ENCODE measurements at regions not wholly inside any gene's neighbourhood (a gene's known extent, or its start where the extent isn't known, plus 50 kb on each side); places are given as distances from the start of the nearest gene placed in this dataset.

DNA sequence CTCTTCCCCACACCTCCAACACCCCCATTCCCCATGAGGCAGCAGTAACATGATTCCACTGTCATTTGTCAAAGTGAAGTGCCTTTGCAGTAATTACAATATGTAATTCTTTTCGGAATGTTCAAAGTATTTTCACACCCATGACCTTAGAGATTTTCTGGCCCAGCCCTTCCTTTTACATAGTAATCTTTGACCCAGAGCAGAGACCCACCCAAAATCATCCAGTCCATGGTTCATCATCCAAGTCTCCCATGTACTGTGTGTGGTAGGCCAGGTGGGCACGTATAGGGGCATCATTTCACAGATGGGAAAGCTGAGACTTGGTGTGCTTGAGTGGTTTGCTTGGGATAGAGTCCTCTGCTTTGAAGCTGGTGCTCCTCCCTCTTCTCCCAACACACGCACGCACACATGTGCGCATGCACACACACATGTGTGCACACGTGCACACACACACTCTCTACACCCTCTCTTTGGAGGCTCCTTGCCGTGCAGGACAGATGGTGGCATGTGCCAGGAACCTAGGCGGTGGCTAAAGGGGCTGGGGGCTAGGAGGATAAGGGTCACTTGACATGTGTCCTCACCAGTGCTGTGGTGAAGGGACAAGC is 284.7 kb upstream of the ROPN1 start:
- no peak for DNase-seq (ENCODE audit: low read depth)
- TF ChIP-seq, protein P1, sequence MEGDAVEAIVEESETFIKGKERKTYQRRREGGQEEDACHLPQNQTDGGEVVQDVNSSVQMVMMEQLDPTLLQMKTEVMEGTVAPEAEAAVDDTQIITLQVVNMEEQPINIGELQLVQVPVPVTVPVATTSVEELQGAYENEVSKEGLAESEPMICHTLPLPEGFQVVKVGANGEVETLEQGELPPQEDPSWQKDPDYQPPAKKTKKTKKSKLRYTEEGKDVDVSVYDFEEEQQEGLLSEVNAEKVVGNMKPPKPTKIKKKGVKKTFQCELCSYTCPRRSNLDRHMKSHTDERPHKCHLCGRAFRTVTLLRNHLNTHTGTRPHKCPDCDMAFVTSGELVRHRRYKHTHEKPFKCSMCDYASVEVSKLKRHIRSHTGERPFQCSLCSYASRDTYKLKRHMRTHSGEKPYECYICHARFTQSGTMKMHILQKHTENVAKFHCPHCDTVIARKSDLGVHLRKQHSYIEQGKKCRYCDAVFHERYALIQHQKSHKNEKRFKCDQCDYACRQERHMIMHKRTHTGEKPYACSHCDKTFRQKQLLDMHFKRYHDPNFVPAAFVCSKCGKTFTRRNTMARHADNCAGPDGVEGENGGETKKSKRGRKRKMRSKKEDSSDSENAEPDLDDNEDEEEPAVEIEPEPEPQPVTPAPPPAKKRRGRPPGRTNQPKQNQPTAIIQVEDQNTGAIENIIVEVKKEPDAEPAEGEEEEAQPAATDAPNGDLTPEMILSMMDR (IDR thresholded peaks at IDR 0.05; ENCODE audit: low read depth, low read length, missing control alignments), result no peak
- no peak overlapping the region for H3K4me3 ChIP-seq (ENCODE audit: low read depth, low read length)

DNA sequence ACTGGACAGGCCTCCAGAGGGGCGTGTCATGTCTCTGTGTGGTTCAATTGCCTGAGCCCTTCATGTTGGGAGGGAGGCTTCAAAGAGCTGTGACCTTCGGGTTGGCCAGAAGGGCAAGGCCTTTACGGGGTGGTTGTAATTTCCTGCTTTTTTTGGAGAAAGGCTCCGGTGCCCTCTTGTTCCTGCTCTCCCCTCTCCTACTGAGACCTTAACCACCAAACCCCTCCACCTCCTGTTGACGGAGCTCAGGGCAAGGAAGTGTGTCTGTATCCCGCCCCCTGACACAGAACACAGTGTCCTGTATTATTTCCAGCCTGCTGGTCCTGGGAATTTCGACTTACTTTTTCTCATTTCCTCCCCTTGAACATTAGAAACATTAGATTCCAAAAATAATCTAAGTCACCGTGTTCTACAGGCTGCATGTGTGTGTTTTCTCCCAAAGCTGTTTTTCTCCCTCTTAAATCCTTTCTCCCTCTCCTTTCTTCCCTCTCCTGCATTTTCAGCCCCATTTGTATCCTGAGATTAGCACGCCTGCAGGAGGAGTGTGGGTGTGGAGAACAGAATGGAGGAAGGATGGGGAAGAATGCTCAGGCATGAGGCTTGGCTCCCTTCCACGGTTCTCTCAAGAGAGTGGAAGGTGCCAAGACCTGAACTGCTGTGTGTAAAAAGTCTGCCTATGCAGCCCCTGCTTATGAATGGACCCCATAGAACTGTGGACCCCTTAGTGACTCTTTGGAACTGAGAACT is 285.4 kb upstream of the ROPN1 start:
- H3K4me3 ChIP-seq (ENCODE audit: low read depth, low read length), result no peak overlapping the region
- DNase-seq (ENCODE audit: low read depth), result no peak
- TF ChIP-seq, protein P1 (IDR thresholded peaks at IDR 0.05; ENCODE audit: low read depth, low read length, missing control alignments), result no peak

DNA sequence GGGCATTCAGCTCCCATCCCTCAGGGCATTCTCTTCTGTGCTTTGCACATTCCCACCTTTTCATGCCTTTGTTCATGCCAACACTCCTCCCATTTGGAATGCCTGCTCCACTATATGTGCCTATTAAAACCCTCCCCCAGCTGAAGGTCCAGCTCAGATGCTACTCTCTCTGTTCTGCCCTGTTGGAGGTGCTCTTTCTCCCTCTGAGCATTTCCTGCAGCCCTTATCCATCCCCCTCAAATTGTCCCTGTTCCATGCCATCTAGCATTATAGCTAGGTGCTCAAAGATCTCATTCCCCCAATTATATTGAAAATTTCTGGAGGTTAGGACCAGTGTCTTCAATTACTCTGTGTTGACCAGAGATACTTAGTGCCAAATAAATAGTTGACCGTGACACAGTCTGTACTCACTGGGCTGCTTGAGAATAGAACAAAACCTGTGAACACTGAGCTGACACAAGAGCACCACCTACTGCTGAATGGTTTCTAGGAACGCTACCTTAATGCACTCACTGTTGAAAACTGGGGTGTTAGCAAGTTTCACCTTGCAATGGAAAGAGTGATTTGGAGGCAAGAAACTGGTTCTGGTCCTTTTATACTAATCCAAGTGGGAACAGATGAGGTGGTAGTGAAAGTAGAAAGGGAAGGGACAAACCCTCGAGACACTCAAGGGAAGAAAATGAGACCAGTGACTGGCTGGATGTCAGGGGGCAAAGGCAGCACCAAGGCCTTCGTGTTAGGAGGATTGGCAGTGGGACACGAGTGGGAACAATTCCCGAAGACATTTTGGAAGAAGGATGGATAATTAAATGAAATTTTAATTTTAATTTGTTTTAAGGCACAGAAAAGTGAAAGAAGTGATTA is 289.8 kb upstream of the ROPN1 start:
- no peak for DNase-seq (ENCODE audit: low read depth)
- H3K4me3 ChIP-seq (ENCODE audit: low read depth, low read length), result no peak overlapping the region
- TF ChIP-seq, protein P1 (IDR thresholded peaks at IDR 0.05; ENCODE audit: low read depth, low read length, missing control alignments), result peak; percentile 55

DNA sequence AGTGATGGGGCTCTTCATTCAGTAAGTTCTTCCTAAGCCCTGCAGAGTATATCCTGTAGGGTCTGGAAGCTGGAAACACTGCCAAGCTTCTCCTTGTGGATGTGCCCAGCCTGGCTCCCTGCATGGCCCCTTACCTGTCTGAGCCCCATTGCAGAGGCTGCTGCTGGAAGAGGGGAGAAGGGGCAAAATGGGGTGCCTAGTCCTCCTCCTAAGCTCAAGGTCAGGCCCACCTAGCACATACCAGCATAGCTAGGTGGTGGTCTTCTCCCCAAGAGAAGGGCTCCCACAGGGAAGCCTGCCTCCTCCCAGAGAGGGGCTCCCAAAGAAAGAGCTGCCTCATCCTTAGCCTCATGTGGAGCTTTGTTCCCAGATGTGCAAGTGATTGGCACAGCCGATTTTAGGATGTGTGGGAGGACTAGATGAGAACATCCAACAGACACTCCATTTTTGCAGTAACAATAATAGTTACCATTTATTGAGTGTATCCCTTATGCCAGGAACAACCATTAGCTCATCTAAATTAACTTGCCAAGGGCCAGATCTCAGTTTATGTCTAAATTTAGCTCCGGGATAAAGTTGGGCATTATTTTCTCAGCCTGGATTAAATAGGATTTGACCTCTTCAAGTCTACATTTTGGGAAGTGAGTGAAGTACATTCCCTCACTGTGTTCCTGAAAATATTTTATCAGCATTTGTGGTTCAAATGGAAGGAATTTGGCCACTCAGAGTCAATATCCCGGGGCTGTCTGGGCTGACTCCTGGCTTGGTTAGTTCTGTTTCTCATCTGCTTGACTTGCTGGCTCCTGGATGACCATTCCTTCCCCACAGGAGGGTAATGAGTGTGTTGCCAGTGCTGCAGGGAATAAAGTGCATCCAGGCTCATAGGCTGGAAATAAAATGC is 291.1 kb upstream of the ROPN1 start:
- no peak overlapping the region for H3K4me3 ChIP-seq (ENCODE audit: low read depth, low read length)
- TF ChIP-seq, protein P1 (IDR thresholded peaks at IDR 0.05; ENCODE audit: low read depth, low read length, missing control alignments), result no peak
- DNase-seq (ENCODE audit: low read depth), result no peak

DNA sequence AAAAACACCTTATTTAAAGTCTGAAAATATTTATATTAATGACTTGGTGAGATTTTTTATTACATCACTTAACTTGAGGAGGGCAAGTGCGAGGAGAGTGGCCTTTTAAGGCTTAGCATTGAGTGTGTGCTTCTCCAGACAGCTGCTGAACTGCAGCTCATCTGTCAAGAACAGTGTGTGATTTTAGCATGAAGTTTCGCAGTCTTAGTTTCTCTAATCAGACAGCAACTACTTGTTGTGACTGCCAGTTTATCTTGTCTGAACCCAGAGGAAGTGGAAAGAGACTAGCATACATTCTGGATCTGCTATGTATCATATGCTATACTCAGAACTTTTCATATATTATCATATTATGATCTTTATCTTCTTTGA is 291.7 kb upstream of the ROPN1 start:
- TF ChIP-seq, protein P1 (IDR thresholded peaks at IDR 0.05; ENCODE audit: low read depth, low read length, missing control alignments), result no peak
- DNase-seq (ENCODE audit: low read depth), result no peak
- no peak overlapping the region for H3K4me3 ChIP-seq (ENCODE audit: low read depth, low read length)

DNA sequence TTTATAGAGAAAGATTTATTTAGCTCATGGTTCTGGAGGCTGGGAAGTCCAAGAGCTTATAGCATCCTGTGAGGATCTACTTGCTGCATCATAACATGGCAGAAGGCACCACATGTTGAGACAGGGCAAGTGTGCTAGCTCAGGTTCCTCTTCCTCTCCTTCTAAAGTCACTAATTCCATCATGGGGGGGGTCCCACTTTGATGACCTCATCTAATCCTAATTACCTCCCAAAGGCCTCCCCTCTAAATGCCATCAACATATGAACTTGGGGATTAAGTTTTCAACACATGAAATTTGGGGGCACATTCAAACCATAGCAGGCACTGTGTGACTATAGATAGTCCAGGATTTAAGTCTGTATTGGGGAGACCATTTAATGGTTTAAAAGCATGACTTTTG is 297.1 kb upstream of the ROPN1 start:
- DNase-seq (ENCODE audit: low read depth), result no peak
- TF ChIP-seq, protein P1 (IDR thresholded peaks at IDR 0.05; ENCODE audit: low read depth, low read length, missing control alignments), result no peak
- no peak overlapping the region for H3K4me3 ChIP-seq (ENCODE audit: low read depth, low read length)

All from GM12864 (cell line).